Muscle layer of colon (tissue), 2 donors: ENCODE measurements at regions not wholly inside any gene's neighbourhood (a gene's known extent, or its start where the extent isn't known, plus 50 kb on each side); places are given as distances from the start of the nearest gene placed in this dataset.

Experiments
- H3K27ac ChIP-seq: one replicate; pipeline ENCODE4 v1.7.0; 2013; ENCODE audit warnings: low read depth, mild to moderate bottlenecking, low read length, moderate library complexity
- H3K27me3 ChIP-seq, 2 donors: one replicate each; pipeline ENCODE4 v1.7.0; 2013; ENCODE audit warnings: low read length in 2 of 2, mild to moderate bottlenecking in 2 of 2; ENCODE audit not compliant: insufficient read depth in 2 of 2, control insufficient read depth in 1 of 2
- H3K36me3 ChIP-seq: one replicate; pipeline ENCODE4 v1.7.0; 2013; ENCODE audit warnings: mild to moderate bottlenecking, low read length; ENCODE audit not compliant: insufficient read depth
- H3K4me1 ChIP-seq: one replicate; pipeline ENCODE4 v1.7.0; 2013; ENCODE audit warnings: mild to moderate bottlenecking, low read length; ENCODE audit not compliant: insufficient read depth
- H3K4me3 ChIP-seq, 2 donors: one replicate each; pipeline ENCODE4 v1.7.0; 2013; ENCODE audit warnings: low read length in 2 of 2, low read depth in 1 of 2, mild to moderate bottlenecking in 1 of 2, moderate library complexity in 1 of 2
- H3K9ac ChIP-seq: one replicate; pipeline ENCODE4 v1.7.0; 2013; ENCODE audit warnings: low read length
- H3K9me3 ChIP-seq: one replicate; pipeline ENCODE4 v1.7.0; 2013; ENCODE audit warnings: mild to moderate bottlenecking, low read length
- donor health status: abdominal sarcoma.
- donor health status: Adenocarcinoma of cecum.

DNA sequence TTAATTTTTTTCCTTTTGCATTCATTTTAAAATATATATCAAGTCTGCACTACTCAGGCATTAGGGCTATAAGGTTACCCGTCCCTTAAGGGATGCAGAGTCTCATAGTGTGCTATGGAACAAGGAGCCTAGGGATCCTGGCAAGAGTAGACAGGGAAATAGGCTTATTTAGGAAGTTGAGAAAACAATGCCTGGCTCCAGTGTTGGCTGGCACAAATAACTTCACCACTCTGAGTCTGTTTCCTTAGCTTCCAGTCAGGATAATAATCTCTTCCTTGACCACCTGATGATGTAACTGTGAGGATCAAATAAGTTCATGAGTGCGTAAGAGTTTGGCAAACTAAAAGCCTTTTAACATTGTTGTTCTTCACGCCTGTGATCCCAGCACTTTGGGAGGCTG, 540.8 kb upstream of the IL12A start:
- H3K9ac ChIP-seq: no peak overlapping the region
- H3K4me1 ChIP-seq: no peaks in the 10 kb centered on the region
- no peaks in the 10 kb centered on the region for H3K9me3 ChIP-seq
- no peaks in the 10 kb centered on the region for H3K27me3 ChIP-seq
- H3K36me3 ChIP-seq: no peaks in the 10 kb centered on the region
- H3K27ac ChIP-seq: no peak overlapping the region
- H3K4me3 ChIP-seq: no peak overlapping the region

DNA sequence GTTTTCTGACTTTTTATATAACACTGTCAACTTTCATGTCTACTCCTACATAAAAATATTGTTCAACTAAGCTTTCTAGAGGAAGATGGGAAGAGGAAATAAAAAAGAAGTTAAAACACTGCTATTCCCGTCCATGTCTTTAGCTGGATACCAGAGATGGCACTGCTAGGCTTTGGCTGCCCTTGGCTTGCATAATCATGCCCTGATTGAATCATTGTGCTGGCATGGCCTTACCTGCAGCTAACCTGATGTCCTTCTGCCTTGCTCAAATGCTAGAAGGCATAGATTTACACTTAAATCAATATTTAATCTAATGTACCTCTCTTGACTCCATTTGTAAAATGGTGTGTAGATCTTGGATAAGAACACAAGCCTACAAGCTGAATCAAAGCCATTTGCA, 539.7 kb upstream of the IL12A start:
- H3K9me3 ChIP-seq: no peaks in the 10 kb centered on the region
- no peaks in the 10 kb centered on the region for H3K27me3 ChIP-seq
- H3K4me3 ChIP-seq: no peak overlapping the region
- H3K27ac ChIP-seq: no peak overlapping the region
- no peaks in the 10 kb centered on the region for H3K4me1 ChIP-seq
- no peaks in the 10 kb centered on the region for H3K36me3 ChIP-seq
- no peak overlapping the region for H3K9ac ChIP-seq

DNA sequence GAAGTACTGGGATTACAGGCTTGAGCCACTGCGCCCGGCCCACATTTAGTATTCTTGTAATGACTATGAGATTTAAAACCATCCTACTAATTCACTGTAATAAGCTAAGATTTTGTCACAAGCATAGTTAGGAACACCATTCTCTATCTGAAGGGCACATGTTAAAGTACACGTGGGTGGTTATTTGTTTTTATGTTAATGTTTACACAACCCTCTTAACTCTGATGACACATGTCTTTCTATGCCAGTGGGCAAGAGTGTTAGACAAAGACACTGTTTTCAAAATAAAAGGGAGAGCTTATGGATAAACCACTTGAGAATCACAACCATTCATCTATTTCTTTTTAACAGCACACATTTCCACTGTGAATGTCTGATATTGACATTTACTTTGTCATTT, 537.6 kb upstream of the IL12A start:
- Histone ChIP-seq H3K27ac (no peak overlapping the region), H3K4me1 (no peaks in the 10 kb centered on the region), H3K9ac (no peak overlapping the region)

DNA sequence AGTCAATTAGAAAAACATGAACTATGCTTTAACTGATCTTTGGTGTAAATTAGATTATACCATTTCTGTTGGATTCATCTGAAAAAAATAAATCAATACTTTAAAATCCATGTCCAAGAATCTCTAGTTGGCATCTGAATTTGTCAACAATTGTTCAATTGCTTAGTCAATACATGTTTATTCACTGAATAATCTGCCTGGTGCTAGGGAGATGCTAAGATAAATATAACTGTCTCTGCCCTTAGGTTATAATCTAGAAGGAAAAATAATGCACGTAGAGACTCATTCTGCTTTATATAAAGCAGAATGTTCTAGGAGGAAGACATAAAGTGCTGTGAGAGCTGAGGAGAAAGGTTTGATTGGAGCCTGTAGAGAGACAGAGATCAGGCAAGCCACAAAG, 537.2 kb upstream of the IL12A start:
- no peak overlapping the region for H3K4me3 ChIP-seq

More for the DNA sequence above, 537.6 kb upstream of the IL12A start:
- no peaks in the 10 kb centered on the region for H3K36me3 ChIP-seq
- no peak overlapping the region for H3K4me3 ChIP-seq
- no peaks in the 10 kb centered on the region for H3K9me3 ChIP-seq
- no peaks in the 10 kb centered on the region for H3K27me3 ChIP-seq

DNA sequence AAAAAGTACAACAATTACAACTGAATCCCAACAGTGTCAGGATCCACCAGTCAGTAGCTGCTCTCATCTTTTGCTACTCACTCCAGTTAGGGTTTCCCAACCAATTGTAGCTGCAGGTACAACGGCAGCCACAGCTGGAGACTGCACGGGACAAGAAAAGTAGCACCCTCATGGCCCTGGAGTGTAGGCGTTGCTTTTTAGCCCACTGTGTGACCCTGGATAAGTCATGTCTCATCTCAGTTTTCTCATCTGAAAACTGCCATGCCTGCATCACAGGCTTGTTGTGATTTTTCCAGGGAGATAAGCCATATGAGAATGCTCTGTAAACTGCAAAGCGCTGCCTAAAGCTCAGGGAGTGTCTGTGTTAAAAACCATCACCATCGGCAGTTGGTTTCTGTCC, 535.6 kb upstream of the IL12A start:
- Histone ChIP-seq H3K9me3 (no peaks in the 10 kb centered on the region), H3K4me1 (no peaks in the 10 kb centered on the region), H3K4me3 (no peak overlapping the region), H3K9ac (no peak overlapping the region), H3K36me3 (no peaks in the 10 kb centered on the region), H3K27me3 (no peaks in the 10 kb centered on the region), H3K27ac (no peak overlapping the region)

More for the DNA sequence above, 537.2 kb upstream of the IL12A start:
- no peaks in the 10 kb centered on the region for H3K27me3 ChIP-seq
- no peaks in the 10 kb centered on the region for H3K9me3 ChIP-seq
- H3K27ac ChIP-seq: no peak overlapping the region
- H3K4me1 ChIP-seq: no peaks in the 10 kb centered on the region
- H3K36me3 ChIP-seq: no peaks in the 10 kb centered on the region
- no peak overlapping the region for H3K9ac ChIP-seq

DNA sequence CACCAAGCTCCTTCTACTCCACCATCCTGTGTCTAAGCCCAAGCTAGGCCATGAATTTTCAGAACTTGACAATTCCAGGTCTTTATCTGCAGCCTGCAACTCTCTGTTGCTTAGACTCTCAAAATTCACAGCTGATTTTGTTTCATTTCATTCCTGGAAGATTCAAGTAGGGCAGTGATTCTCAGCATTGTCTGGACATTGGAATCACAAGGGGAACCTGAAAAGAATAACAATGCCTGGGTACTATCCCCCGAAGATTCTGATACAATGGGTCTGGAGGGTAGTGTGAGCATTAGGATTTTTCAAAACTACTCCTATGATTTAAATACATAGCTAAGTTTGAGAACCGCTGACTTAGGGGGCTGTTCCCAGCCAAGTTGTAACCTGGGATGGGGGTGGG, 534.7 kb upstream of the IL12A start:
- H3K9me3 ChIP-seq: no peaks in the 10 kb centered on the region
- H3K27me3 ChIP-seq: no peaks in the 10 kb centered on the region
- no peak overlapping the region for H3K9ac ChIP-seq
- no peaks in the 10 kb centered on the region for H3K4me1 ChIP-seq
- H3K27ac ChIP-seq: no peak overlapping the region
- no peak overlapping the region for H3K4me3 ChIP-seq
- no peaks in the 10 kb centered on the region for H3K36me3 ChIP-seq

DNA sequence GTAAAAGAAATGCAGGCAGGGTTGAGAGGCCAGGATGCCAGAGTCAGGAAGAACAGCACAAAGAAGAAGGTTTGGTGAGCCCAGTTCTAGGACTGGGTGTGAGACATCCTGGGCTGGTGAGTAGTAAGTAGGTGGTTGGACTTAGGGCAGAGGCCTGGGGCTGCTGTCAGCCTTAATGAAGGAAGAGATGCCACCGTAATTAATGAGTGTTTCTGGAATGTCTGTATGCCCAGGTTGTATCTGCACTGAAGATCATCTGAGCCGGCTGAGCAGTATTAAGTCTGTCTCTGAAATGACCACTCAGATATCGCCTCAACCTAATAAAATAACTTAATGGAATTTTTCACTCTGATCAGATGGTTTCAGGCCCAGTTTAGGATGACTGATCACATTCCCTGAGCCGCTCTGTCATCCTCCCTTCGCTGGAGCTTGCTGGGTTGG, 532.9 kb upstream of the IL12A start:
- Histone ChIP-seq H3K27me3 (no peaks in the 10 kb centered on the region), H3K36me3 (no peaks in the 10 kb centered on the region), H3K9ac (no peak overlapping the region), H3K4me1 (no peaks in the 10 kb centered on the region), H3K9me3 (no peaks in the 10 kb centered on the region), H3K4me3 (no peak overlapping the region), H3K27ac (no peak overlapping the region)

DNA sequence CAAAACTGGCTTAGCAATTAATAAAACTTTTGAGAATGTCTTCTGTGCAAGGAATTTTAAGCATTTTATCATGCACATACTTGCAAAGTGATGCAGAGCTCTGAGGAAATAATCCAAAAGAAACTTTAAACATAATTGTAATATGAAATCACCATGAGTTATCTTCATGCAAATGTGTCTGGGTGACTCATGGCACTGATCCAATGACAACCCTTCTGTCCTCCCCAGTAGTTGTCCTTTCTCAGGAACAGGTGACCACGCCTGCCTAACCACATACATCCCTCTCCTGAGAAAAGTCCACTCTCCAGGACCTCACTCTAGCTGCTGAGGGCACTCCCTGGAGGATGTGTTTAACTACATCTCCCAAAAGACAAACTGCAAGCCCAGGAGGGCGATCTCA, 530.6 kb upstream of the IL12A start:
- H3K36me3 ChIP-seq: no peaks in the 10 kb centered on the region
- H3K27ac ChIP-seq: no peak overlapping the region
- H3K4me1 ChIP-seq: no peaks in the 10 kb centered on the region
- H3K9me3 ChIP-seq: no peaks in the 10 kb centered on the region
- H3K27me3 ChIP-seq: no peaks in the 10 kb centered on the region
- no peak overlapping the region for H3K4me3 ChIP-seq
- H3K9ac ChIP-seq: no peak overlapping the region

DNA sequence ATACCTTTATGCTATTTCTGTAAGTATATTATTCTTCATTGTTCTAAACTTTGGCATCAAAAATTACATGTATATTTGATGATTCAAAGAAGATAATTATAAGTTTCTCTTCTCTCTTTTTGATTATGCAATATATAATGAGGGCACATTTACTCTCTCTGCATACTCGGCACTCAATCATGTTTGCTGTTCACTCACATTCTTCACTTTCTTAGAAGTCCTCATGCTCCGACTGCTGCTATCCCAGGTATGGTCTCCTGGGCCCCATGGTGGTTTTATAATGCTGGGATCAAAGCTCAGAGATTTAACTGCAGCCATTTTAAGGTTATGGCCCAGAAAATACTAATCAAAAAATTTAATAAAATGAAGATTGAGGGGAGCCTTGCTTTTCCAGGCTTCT, 529.7 kb upstream of the IL12A start:
- Histone ChIP-seq H3K4me3 (no peak overlapping the region), H3K9ac (no peak overlapping the region), H3K36me3 (no peaks in the 10 kb centered on the region), H3K27me3 (no peaks in the 10 kb centered on the region), H3K27ac (no peak overlapping the region), H3K4me1 (no peaks in the 10 kb centered on the region), H3K9me3 (no peaks in the 10 kb centered on the region)

DNA sequence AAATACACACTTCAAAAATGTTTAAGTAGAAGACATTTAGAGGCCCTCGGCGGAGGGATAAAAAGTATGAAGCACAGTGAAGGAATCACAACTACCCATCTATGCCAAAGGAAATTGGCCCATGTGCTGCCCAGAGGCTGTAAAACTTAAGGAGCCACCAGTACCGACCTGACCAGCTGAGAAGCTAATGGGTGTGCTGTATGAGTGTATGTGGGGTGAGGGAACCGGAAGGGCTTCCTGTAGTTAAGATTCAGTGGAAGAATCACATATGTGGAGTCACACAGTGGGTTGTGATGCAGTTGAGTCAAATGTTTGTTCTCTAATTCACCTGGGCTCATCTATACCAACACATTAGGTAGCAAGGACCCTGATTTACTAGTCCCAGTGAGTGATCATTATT, 516.0 kb upstream of the IL12A start:
- no peaks in the 10 kb centered on the region for H3K4me1 ChIP-seq
- H3K36me3 ChIP-seq: no peaks in the 10 kb centered on the region
- no peak overlapping the region for H3K27ac ChIP-seq
- no peaks in the 10 kb centered on the region for H3K9me3 ChIP-seq
- no peak overlapping the region for H3K9ac ChIP-seq
- no peak overlapping the region for H3K4me3 ChIP-seq
- H3K27me3 ChIP-seq: no peaks in the 10 kb centered on the region

DNA sequence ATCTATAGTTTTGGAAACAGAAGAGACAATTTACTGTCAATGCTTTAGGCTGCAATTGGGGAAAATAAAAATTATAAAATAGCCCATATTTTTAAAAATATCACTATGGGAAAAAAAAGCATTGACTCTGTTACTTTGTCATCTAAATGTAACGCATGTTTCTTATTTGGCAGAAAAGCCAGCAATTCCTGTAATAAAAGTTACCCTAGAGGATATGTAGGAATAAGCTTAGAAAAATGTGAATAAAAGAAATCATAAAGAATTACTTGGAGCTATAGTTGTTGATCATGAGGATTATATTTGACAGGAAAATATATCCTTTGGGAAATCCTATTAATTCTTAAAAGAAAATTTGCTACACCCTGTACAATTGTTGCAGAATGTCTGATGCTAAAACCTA, 515.4 kb upstream of the IL12A start:
- Histone ChIP-seq H3K4me3 (no peak overlapping the region), H3K27ac (no peak overlapping the region), H3K9ac (no peak overlapping the region), H3K9me3 (no peaks in the 10 kb centered on the region), H3K27me3 (no peaks in the 10 kb centered on the region), H3K36me3 (no peaks in the 10 kb centered on the region), H3K4me1 (no peaks in the 10 kb centered on the region)

DNA sequence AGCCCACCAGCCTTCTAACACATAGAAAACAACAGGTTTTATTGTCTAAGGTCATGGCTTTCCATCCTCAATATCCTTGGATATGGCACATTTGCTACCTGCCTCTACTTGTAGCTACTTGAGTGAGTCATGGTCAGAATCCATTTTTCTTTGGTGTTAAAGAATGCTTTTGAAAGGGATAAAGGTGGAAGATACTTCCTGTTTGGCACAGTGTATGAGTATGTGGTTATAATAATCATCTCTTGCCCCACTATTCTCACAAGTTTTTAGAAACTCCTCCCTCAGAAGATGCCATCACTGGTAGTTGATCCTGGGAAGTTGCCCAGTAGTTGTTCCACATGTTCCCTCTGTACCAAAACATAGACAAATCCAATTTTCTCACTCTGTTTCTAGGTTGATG, 508.6 kb upstream of the IL12A start:
- Histone ChIP-seq H3K4me1 (no peaks in the 10 kb centered on the region), H3K4me3 (no peak overlapping the region), H3K27ac (no peak overlapping the region), H3K36me3 (no peaks in the 10 kb centered on the region), H3K9ac (no peak overlapping the region), H3K9me3 (no peaks in the 10 kb centered on the region), H3K27me3 (no peaks in the 10 kb centered on the region)
